ENCODE measurements at regions not wholly inside any gene's neighbourhood (a gene's known extent, or its start where the extent isn't known, plus 50 kb on each side); places are given as distances from the start of the nearest gene placed in this dataset.

GRCh38 chr17:64783556-64784352, 121.6 kb upstream of the SMURF2 start:
- TF ChIP-seq CTCF (IDR thresholded peaks at IDR 0.05; ENCODE audit: extremely low read depth, insufficient read depth, missing control alignments) = no peak
- in situ Hi-C loops (cut with MboI; ENCODE audit: low pct_unique_long_range_greater_than_20kb, low sequenced_read_pairs, unreplicated experiment) = no loop called here
- DNase-seq (ENCODE audit: low spot score) = no peak

DNA sequence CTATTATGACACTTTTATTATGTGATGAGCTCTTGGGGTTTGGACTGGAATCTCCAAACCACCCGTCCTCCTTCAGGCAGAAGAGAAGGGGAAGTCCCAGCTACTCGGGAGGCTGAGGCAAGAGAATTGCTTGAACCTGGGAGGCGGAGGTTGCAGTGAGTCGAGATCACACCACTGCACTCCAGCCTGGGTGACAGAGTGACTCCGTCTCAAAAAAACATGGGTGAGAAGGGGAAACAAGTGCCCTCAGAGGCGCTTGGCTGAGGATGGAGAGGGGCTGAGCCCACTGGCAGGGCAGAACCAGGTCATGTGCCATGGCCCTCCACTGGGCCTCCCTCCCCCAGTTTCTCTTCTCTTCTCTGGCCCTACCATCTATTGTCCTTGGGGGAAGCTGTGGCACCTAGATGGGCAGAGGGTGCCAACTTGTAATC, 120.9 kb upstream of the SMURF2 start:
- TF ChIP-seq CTCF (IDR thresholded peaks at IDR 0.05; ENCODE audit: extremely low read depth, insufficient read depth, missing control alignments) = no peak
- no peak for DNase-seq (ENCODE audit: low spot score)
- in situ Hi-C loops (cut with MboI; ENCODE audit: low pct_unique_long_range_greater_than_20kb, low sequenced_read_pairs, unreplicated experiment) = no loop called here

- in situ Hi-C loops (cut with MboI; ENCODE audit: low pct_unique_long_range_greater_than_20kb, low sequenced_read_pairs, unreplicated experiment) = no loop called here
- TF ChIP-seq CTCF (IDR thresholded peaks at IDR 0.05; ENCODE audit: extremely low read depth, insufficient read depth, missing control alignments) = no peak
- DNase-seq (ENCODE audit: low spot score) = no peak
Measured at GRCh38 chr17:64781810-64782555, 119.9 kb upstream of the SMURF2 start.

- in situ Hi-C loops (cut with MboI; ENCODE audit: low pct_unique_long_range_greater_than_20kb, low sequenced_read_pairs, unreplicated experiment) = no loop called here
- no peak for DNase-seq (ENCODE audit: low spot score)
- no peak for TF ChIP-seq CTCF (IDR thresholded peaks at IDR 0.05; ENCODE audit: extremely low read depth, insufficient read depth, missing control alignments)
Measured at GRCh38 chr17:64781014-64781756, 119.1 kb upstream of the SMURF2 start.

GRCh38 chr17:64780096-64781013, 118.2 kb upstream of the SMURF2 start:
- DNase-seq (ENCODE audit: low spot score) = peak; percentile 79
- no peak for TF ChIP-seq CTCF (IDR thresholded peaks at IDR 0.05; ENCODE audit: extremely low read depth, insufficient read depth, missing control alignments)
- in situ Hi-C loops (cut with MboI; ENCODE audit: low pct_unique_long_range_greater_than_20kb, low sequenced_read_pairs, unreplicated experiment) = no loop called here

Data from GM13977 (cell line).